Amniotic epithelial cell (primary cell): ENCODE measurements at regions not wholly inside any gene's neighbourhood (a gene's known extent, or its start where the extent isn't known, plus 50 kb on each side); places are given as distances from the start of the nearest gene placed in this dataset.
A peak's percentile ranks its signal among the peaks of the same experiment; 100 is the strongest.
"Not testable (repeated sequence)": the region's sequence is repeated elsewhere in the genome, so short reads cannot be mapped to it uniquely, and the experiment has no call there.

Experiments used
- DNase-seq: peaks from one replicate; pipeline ENCODE4 v3.0.0-alpha.2; 2010; ENCODE audit warnings: low read depth

GRCh38 chr2:175353275-175353674 lies 171.8 kb upstream of the ATP5MC3 start:
- no peak for DNase-seq

GRCh38 chr2:175351512-175351911 lies 170.0 kb upstream of the ATP5MC3 start:
- DNase-seq, result no peak

- no peak for DNase-seq
These were observed 168.6 kb upstream of the ATP5MC3 start for GRCh38 chr2:175350105-175350504.

GRCh38 chr2:175342085-175342484 lies 160.6 kb upstream of the ATP5MC3 start:
- DNase-seq, result no peak

- DNase-seq, result no peak
These were observed 148.7 kb upstream of the ATP5MC3 start for GRCh38 chr2:175330195-175330594.

GRCh38 chr2:175326801-175327200 lies 145.3 kb upstream of the ATP5MC3 start:
- no peak for DNase-seq

- not testable (repeated sequence) for DNase-seq
These were observed 144.7 kb upstream of the ATP5MC3 start for GRCh38 chr2:175326164-175326563.

- no peak for DNase-seq
These were observed 141.7 kb upstream of the ATP5MC3 start for GRCh38 chr2:175323162-175323561.

GRCh38 chr2:175318542-175318941 lies 137.0 kb upstream of the ATP5MC3 start:
- DNase-seq, result no peak

GRCh38 chr2:175317751-175318150 lies 136.2 kb upstream of the ATP5MC3 start:
- DNase-seq, result no peak

- DNase-seq, result no peak
These were observed 130.6 kb upstream of the ATP5MC3 start for GRCh38 chr2:175312137-175312536.

- no peak for DNase-seq
These were observed 129.4 kb upstream of the ATP5MC3 start for GRCh38 chr2:175310813-175311504.

- peak; percentile 10 for DNase-seq
These were observed 128.3 kb upstream of the ATP5MC3 start for GRCh38 chr2:175309799-175310198.

- no peak for DNase-seq
These were observed 126.5 kb upstream of the ATP5MC3 start for GRCh38 chr2:175308005-175308404.

- no peak for DNase-seq
These were observed 123.0 kb upstream of the ATP5MC3 start for GRCh38 chr2:175304541-175304940.

- peak; percentile 3 for DNase-seq
These were observed 112.3 kb upstream of the ATP5MC3 start for GRCh38 chr2:175293776-175294175.

- no peak for DNase-seq
These were observed 111.7 kb upstream of the ATP5MC3 start for GRCh38 chr2:175293195-175293594.

- DNase-seq, result no peak
These were observed 101.4 kb upstream of the ATP5MC3 start for GRCh38 chr2:175282886-175283285.

- peak; percentile 34 for DNase-seq
These were observed 100.8 kb upstream of the ATP5MC3 start for GRCh38 chr2:175282300-175282699.

GRCh38 chr2:175277772-175278171 lies 96.3 kb upstream of the ATP5MC3 start:
- DNase-seq, result peak; percentile 9

GRCh38 chr2:175275539-175275938 lies 94.0 kb upstream of the ATP5MC3 start:
- no peak for DNase-seq

- no peak for DNase-seq
These were observed 77.7 kb upstream of the ATP5MC3 start for GRCh38 chr2:175259164-175259563.

- DNase-seq, result no peak
These were observed 75.5 kb upstream of the ATP5MC3 start for GRCh38 chr2:175256806-175257585.

- not testable (repeated sequence) for DNase-seq
These were observed 74.9 kb upstream of the ATP5MC3 start for GRCh38 chr2:175256391-175256790.
